GM12864 (cell line): ENCODE measurements at regions not wholly inside any gene's neighbourhood (a gene's known extent, or its start where the extent isn't known, plus 50 kb on each side); places are given as distances from the start of the nearest gene placed in this dataset.

ENCODE experiments used
- DNase-seq: peaks from one replicate; pipeline ENCODE4 v3.0.0-alpha.2; 2011; ENCODE audit warnings: low read depth
- H3K4me3 ChIP-seq: 2 replicates; pipeline ENCODE4 v1.5.1; 2011; ENCODE audit warnings: mild to moderate bottlenecking, low read depth, low read length, control low read depth
- TF ChIP-seq, protein P1 (sequence below): IDR thresholded peaks from 2 replicates; pipeline ENCODE4 v1.5.1; 2011; ENCODE audit warnings: low read depth, mild to moderate bottlenecking, moderate library complexity, low read length, control low read depth, inconsistent platforms; ENCODE audit errors: missing control alignments

DNA sequence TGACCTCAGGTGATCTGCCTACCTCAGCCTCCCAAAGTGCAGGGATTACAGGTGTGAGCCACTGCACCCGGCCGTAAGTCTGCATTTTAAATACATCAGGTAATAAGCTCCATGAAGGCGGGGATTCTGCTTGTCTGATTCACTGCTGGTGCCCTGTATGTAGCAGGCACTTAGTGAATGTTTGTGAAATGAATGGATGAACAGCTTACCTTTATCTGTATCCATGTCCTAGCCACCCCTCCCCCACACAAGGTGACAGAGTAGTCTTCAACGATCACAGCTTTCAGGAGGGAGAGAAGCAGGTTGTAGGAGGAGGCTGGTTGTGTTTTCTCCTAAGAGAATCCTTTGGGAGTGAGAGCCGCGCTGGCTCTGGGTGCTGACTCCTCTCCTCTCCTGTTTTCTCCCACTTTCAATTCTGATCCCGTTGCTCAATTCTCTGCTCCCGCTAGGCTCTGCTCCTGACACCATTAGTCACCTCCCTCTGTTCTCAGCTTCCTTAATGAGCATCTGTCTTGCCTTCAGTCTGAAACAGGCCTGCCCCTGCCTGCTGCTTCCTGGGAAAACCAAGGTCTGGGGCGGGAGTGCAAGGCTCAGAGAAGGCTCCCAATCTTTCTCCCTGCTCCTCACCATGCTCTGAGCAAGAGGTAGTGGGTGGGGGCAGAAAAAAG is 88.8 kb upstream of the CTNNA1 start:
- DNase-seq: no peak
- no peak overlapping the region for H3K4me3 ChIP-seq
- TF ChIP-seq, protein P1, sequence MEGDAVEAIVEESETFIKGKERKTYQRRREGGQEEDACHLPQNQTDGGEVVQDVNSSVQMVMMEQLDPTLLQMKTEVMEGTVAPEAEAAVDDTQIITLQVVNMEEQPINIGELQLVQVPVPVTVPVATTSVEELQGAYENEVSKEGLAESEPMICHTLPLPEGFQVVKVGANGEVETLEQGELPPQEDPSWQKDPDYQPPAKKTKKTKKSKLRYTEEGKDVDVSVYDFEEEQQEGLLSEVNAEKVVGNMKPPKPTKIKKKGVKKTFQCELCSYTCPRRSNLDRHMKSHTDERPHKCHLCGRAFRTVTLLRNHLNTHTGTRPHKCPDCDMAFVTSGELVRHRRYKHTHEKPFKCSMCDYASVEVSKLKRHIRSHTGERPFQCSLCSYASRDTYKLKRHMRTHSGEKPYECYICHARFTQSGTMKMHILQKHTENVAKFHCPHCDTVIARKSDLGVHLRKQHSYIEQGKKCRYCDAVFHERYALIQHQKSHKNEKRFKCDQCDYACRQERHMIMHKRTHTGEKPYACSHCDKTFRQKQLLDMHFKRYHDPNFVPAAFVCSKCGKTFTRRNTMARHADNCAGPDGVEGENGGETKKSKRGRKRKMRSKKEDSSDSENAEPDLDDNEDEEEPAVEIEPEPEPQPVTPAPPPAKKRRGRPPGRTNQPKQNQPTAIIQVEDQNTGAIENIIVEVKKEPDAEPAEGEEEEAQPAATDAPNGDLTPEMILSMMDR: no peak

GRCh38 chr5:138663561-138663960 is 88.4 kb upstream of the HSPA9 start:
- no peak overlapping the region for H3K4me3 ChIP-seq
- TF ChIP-seq, protein P1: no peak
- no peak for DNase-seq

GRCh38 chr5:138663009-138663408 is 87.8 kb upstream of the HSPA9 start:
- TF ChIP-seq, protein P1: no peak
- no peak for DNase-seq
- no peak overlapping the region for H3K4me3 ChIP-seq

DNA sequence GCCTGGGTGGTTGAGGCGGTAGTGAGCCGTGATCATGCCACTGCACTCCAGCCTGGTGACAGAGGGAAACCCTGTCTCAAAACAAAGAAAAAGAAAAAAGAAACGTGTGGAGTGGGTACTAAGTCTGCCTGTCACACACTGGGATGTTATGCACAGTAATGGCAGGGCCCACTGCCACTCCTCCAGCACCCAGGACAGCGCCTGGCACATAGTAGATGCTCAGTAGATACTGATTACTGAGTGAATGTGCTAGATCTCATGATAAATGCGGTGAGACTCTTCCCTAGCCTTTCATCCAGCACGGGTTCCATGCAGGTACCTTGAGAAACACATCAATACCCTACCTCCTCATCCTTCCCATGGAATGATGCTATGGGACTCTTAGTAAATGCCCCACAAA is 87.4 kb upstream of the HSPA9 start:
- no peak for DNase-seq
- TF ChIP-seq, protein P1: no peak
- H3K4me3 ChIP-seq: no peak overlapping the region

GRCh38 chr5:138661991-138662434 is 86.8 kb upstream of the HSPA9 start:
- TF ChIP-seq, protein P1: no peak
- H3K4me3 ChIP-seq: no peak overlapping the region
- DNase-seq: no peak

GRCh38 chr5:138661291-138661960 is 86.2 kb upstream of the HSPA9 start:
- DNase-seq: no peak
- TF ChIP-seq, protein P1: no peak
- no peak overlapping the region for H3K4me3 ChIP-seq
